Right lobe of liver (tissue), 6 donors: ENCODE measurements at regions not wholly inside any gene's neighbourhood (a gene's known extent, or its start where the extent isn't known, plus 50 kb on each side); places are given as distances from the start of the nearest gene placed in this dataset.

Experiments
- ATAC-seq, 4 donors: fragments of 200-7000 bp; cut with Tn5 transposase; one replicate each; pipeline ENCODE4 v1.9.1; 2020; ENCODE audit warnings: mild to moderate bottlenecking in 4 of 4, moderate library complexity in 4 of 4
- DNase-seq, 3 donors: peaks; one replicate each; pipeline ENCODE4 v3.0.0-alpha.2; 2020
- H3K27ac ChIP-seq, 3 donors: fragments of 200-600 bp; one replicate each; pipeline ENCODE4 v1.8.0; 2022
- H3K27me3 ChIP-seq, 2 donors: fragments of 200-600 bp; one replicate each; pipeline ENCODE4 v1.8.0; 2022
- H3K36me3 ChIP-seq, 4 donors: fragments of 200-600 bp; sonication (generic) in 1 of 4; one replicate each; pipeline versions ENCODE4 v1.5.1 to v1.8.0; 2017 to 2022; ENCODE audit warnings: control low read depth in 1 of 4
- H3K4me1 ChIP-seq, 4 donors: fragments of 200-600 bp; sonication (generic) in 1 of 4; one replicate each; pipeline versions ENCODE4 v1.5.1 to v1.8.0; 2017 to 2022; ENCODE audit warnings: control low read depth in 1 of 4
- H3K4me3 ChIP-seq, 3 donors: fragments of 200-600 bp; one replicate each; pipeline ENCODE4 v1.8.0; 2022
- H3K9me3 ChIP-seq, 4 donors: fragments of 200-600 bp; sonication (generic) in 1 of 4; one replicate each; pipeline versions ENCODE4 v1.5.1 to v1.8.0; 2017 to 2022; ENCODE audit warnings: control low read depth in 1 of 4
- POLR2A ChIP-seq: fragments of 450-650 bp; IDR thresholded peaks from one replicate; pipeline ENCODE4 v1.6.1; 2017; ENCODE audit warnings: antibody characterized with exemption, mild to moderate bottlenecking
- WGBS: methylation state at CpG from one replicate; pipeline ENCODE4 v1.1.6; 2018; ENCODE audit warnings: low coverage, low lambda C conversion rate; ENCODE audit not compliant: insufficient coverage; ENCODE audit errors: missing lambda C conversion rate; 5-methylcytosine and 5-hydroxymethylcytosine counted together
- intact Hi-C, 2 donors: fragments of 100-400 bp; cut with DNase I; formaldehyde crosslinking; loops; one replicate each; pipeline versions ENCODE4 v1.11.2 to v1.14.1; 2022
- TF ChIP-seq, protein P1 (sequence below), 4 donors: fragments of 200-600 bp in 3 of 4; fragments of 450-650 bp in 1 of 4; IDR thresholded peaks; one replicate each; pipeline versions ENCODE4 v1.5.1 to v1.8.0; 2016 to 2022; ENCODE audit warnings: antibody characterized with exemption in 4 of 4, mild to moderate bottlenecking in 2 of 4
- donor health status: DM: no; HTN: yes; CAD: no.
- donor health status: DM: no; HTN: no; CAD: no.
- donor health status: DM: no; HTN: no; CAD: no.
- donor health status: DM: no; HTN: yes; CAD: no.
- donor health status: DM: no; HTN: yes; CAD: no.

DNA sequence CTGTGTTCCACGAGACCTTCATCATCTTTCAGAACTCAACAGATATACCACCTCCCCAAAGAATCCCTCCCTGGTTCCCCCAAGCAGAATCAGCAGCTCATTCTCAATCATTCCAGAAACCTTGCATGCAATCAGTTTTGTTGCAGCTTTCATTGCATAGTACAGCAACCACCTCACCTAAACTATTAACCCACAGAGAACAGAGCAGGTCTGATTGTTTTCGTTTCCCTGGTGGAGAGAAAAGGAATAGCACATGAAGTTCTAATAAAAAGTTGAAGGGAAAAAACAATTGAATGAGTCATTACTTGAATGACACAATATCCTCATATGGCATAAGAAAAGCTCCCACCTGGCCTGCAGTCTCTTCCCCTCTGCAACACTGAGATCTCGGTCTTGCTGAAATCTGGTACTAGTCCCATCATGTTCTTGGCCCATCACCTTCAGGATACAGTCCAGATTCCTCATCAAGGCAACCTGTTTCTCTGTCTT lies 147.1 kb upstream of the GDF10 start:
- H3K9me3 ChIP-seq: no peaks in the 10 kb centered on the region
- DNase-seq (no peak), ATAC-seq (no peak)
- no peak for TF ChIP-seq POLR2A
- TF ChIP-seq, protein P1, sequence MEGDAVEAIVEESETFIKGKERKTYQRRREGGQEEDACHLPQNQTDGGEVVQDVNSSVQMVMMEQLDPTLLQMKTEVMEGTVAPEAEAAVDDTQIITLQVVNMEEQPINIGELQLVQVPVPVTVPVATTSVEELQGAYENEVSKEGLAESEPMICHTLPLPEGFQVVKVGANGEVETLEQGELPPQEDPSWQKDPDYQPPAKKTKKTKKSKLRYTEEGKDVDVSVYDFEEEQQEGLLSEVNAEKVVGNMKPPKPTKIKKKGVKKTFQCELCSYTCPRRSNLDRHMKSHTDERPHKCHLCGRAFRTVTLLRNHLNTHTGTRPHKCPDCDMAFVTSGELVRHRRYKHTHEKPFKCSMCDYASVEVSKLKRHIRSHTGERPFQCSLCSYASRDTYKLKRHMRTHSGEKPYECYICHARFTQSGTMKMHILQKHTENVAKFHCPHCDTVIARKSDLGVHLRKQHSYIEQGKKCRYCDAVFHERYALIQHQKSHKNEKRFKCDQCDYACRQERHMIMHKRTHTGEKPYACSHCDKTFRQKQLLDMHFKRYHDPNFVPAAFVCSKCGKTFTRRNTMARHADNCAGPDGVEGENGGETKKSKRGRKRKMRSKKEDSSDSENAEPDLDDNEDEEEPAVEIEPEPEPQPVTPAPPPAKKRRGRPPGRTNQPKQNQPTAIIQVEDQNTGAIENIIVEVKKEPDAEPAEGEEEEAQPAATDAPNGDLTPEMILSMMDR (IDR thresholded peaks at IDR 0.05): peak in 2 of 4 donors; percentile 9 to 21
- no peak overlapping the region for H3K4me3 ChIP-seq
- 58% methylated on average over 3 of the region's 3 CpGs for WGBS
- no peaks in the 10 kb centered on the region for H3K4me1 ChIP-seq
- no peak overlapping the region for H3K27ac ChIP-seq
- H3K36me3 ChIP-seq: no peaks in the 10 kb centered on the region
- intact Hi-C loops: no loop called here
- no peaks in the 10 kb centered on the region for H3K27me3 ChIP-seq

DNA sequence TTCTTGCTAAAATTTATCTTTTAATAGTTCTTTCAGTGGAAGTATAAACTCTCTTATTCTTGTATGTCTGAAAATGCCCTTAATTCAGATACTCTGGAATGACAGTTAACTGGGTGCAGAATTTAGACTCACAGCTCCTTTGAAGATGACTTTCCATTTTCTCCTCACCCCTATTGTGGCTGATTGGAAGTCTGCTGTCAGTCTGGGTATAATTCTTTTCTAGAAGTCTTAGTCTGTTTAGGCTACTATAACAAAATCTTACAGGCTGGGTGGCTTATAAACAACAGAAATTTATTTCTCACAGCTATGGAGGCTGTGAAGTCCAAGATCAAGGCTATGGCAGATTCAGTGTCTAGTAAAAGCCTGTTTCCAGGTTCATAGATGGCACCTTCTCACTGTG lies 145.2 kb upstream of the GDF10 start:
- no peaks in the 10 kb centered on the region for H3K9me3 ChIP-seq
- TF ChIP-seq POLR2A: no peak
- TF ChIP-seq, protein P1 (IDR thresholded peaks at IDR 0.05): no peak

DNA sequence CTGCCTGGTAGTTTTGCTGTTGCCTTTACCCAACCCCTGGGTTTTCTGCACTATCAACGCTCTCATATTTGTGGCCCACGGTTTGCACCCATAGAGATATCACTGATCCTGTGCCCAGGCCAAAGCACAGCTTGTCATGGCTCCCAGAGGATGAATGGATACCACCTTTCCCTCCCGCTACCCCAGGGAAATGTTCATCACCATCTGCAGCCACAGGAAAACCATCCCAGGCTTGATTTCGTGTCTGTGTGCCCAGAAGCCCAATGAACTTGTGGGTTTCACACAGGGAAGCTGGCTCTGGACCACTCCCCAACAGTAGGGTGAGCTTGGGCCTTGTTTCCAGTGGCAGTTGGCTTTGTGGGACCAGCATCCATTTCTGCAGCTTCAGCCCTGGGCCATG lies 143.1 kb upstream of the GDF10 start:
- no peak overlapping the region for H3K4me3 ChIP-seq
- TF ChIP-seq, protein P1 (IDR thresholded peaks at IDR 0.05): no peak
- TF ChIP-seq POLR2A: no peak
- ATAC-seq (no peak), DNase-seq (no peak)
- 30% methylated on average over 2 of the region's 4 CpGs for WGBS
- no peaks in the 10 kb centered on the region for H3K4me1 ChIP-seq
- intact Hi-C loops: no loop called here
- no peaks in the 10 kb centered on the region for H3K27me3 ChIP-seq
- no peak overlapping the region for H3K27ac ChIP-seq
- H3K36me3 ChIP-seq: no peaks in the 10 kb centered on the region
- H3K9me3 ChIP-seq: no peaks in the 10 kb centered on the region

More for the DNA sequence above, 145.2 kb upstream of the GDF10 start:
- H3K36me3 ChIP-seq: no peaks in the 10 kb centered on the region
- no peaks in the 10 kb centered on the region for H3K4me1 ChIP-seq
- intact Hi-C loops: no loop called here
- H3K4me3 ChIP-seq: no peak overlapping the region
- no peaks in the 10 kb centered on the region for H3K27me3 ChIP-seq
- ATAC-seq (no peak), DNase-seq (no peak)
- H3K27ac ChIP-seq: no peak overlapping the region

DNA sequence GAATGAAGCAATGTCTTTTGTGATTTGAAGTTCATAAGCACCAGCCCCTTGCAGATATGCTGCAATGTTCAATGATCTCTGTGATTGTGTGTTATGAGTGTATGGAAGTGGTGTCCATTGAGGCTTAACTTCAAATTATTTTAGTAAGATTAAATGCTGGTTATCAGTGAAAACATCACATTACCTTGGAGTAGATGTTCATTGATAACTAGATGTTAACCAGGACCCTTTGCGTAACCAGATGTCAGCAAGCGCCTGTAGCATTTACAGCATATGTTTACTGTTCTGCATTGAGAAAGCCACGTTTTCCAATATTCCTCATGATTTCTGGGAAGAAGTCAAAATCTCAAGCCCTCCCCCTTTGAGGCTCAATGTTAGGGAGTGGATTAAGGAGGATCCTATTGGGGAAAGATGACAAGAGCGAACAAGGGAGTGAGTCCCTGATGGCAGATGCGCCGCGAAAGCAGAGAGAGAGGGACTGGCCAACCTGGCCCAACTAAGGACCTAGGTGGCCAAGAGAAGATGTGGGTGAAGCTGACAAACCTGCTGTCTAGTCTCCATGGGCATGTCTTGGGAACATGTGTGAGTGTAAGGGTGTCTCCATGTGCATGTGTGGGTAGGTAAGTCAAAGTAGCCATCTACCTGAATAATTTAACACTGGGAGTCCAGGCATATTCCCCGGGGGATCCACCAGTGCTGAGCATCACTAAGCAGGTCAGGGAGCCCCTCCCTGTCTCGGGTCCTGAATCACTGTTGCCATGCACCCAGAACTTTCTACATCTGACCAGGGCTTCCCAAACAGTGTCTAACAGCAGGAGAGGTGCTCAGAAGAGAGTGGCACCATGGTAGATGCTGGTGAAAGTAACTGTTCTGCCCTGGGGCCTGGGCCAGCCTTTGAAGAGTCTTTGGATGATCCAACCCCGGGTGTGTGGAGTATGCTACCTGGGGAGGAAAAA lies 141.6 kb upstream of the GDF10 start:
- Histone ChIP-seq H3K27ac (no peak overlapping the region), H3K27me3 (no peaks in the 10 kb centered on the region), H3K4me1 (no peaks in the 10 kb centered on the region), H3K36me3 (no peaks in the 10 kb centered on the region), H3K4me3 (no peak overlapping the region), H3K9me3 (no peaks in the 10 kb centered on the region)
- DNase-seq (no peak), ATAC-seq (no peak)
- TF ChIP-seq, protein P1 (IDR thresholded peaks at IDR 0.05): no peak
- TF ChIP-seq POLR2A: no peak
- intact Hi-C loops: no loop called here
- WGBS: 66% methylated on average over 6 of the region's 10 CpGs
